ENCODE measurements at regions not wholly inside any gene's neighbourhood (a gene's known extent, or its start where the extent isn't known, plus 50 kb on each side); places are given as distances from the start of the nearest gene placed in this dataset.
A peak's percentile ranks its signal among the peaks of the same experiment; 100 is the strongest.

- Histone ChIP-seq H3K27ac (ENCODE audit: low read depth in 2 of 2, low read length in 2 of 2) (no peak overlapping the region), H3K27me3 (ENCODE audit: control insufficient read depth, insufficient read depth, low read length) (no peaks in the 10 kb centered on the region), H3K9me3 (ENCODE audit: control insufficient read depth in 2 of 3, insufficient read depth in 1 of 3, low read length in 3 of 3) (no peaks in the 10 kb centered on the region), H3K4me3 (ENCODE audit: low read length in 3 of 3) (no peak overlapping the region), H3K36me3 (ENCODE audit: control insufficient read depth in 2 of 3, insufficient read depth in 3 of 3, low read length in 3 of 3) (no peaks in the 10 kb centered on the region), H3K9ac (ENCODE audit: low read length in 3 of 3) (no peak overlapping the region), H3K4me1 (ENCODE audit: control insufficient read depth in 2 of 3, insufficient read depth in 2 of 3, low read depth in 1 of 3, low read length in 3 of 3) (peaks cover 0 to 4% (median 0%) of the 10 kb centered on the region in 3 donors)
- TF ChIP-seq CTCF (IDR thresholded peaks at IDR 0.05; ENCODE audit: borderline replicate concordance, extremely low read depth, insufficient read depth) = no peak
- no peak for FAIRE-seq
- no peak for DNase-seq
- intact Hi-C loops (cut with DNase I) = no loop called here
Measured at GRCh38 chr20:60136645-60137401, 178.6 kb downstream of the CDH26 start.

GRCh38 chr20:60137657-60138245 lies 179.5 kb downstream of the CDH26 start:
- no peaks in the 10 kb centered on the region for H3K9me3 ChIP-seq (ENCODE audit: control insufficient read depth in 2 of 3, insufficient read depth in 1 of 3, low read length in 3 of 3)
- H3K27me3 ChIP-seq (ENCODE audit: control insufficient read depth, insufficient read depth, low read length) = no peaks in the 10 kb centered on the region
- intact Hi-C loops (cut with DNase I) = no loop called here
- peaks cover 0 to 4% (median 0%) of the 10 kb centered on the region in 3 donors for H3K4me1 ChIP-seq (ENCODE audit: control insufficient read depth in 2 of 3, insufficient read depth in 2 of 3, low read depth in 1 of 3, low read length in 3 of 3)
- no peak overlapping the region for H3K27ac ChIP-seq (ENCODE audit: low read depth in 2 of 2, low read length in 2 of 2)
- peak overlapping the region in 2 of 3 donors; percentile 35 to 44 for H3K4me3 ChIP-seq (ENCODE audit: low read length in 3 of 3)
- DNase-seq = no peak
- TF ChIP-seq CTCF (IDR thresholded peaks at IDR 0.05; ENCODE audit: borderline replicate concordance, extremely low read depth, insufficient read depth) = peak; percentile 24
- H3K36me3 ChIP-seq (ENCODE audit: control insufficient read depth in 2 of 3, insufficient read depth in 3 of 3, low read length in 3 of 3) = no peaks in the 10 kb centered on the region
- FAIRE-seq = no peak
- no peak overlapping the region for H3K9ac ChIP-seq (ENCODE audit: low read length in 3 of 3)

GRCh38 chr20:60138256-60139220 lies 180.3 kb downstream of the CDH26 start:
- H3K27ac ChIP-seq (ENCODE audit: low read depth in 2 of 2, low read length in 2 of 2) = peak overlapping the region; percentile 12 to 20
- peak overlapping the region in 2 of 3 donors; percentile 35 to 44 for H3K4me3 ChIP-seq (ENCODE audit: low read length in 3 of 3)
- H3K9me3 ChIP-seq (ENCODE audit: control insufficient read depth in 2 of 3, insufficient read depth in 1 of 3, low read length in 3 of 3) = no peaks in the 10 kb centered on the region
- no peak for TF ChIP-seq CTCF (IDR thresholded peaks at IDR 0.05; ENCODE audit: borderline replicate concordance, extremely low read depth, insufficient read depth)
- H3K9ac ChIP-seq (ENCODE audit: low read length in 3 of 3) = peak overlapping the region in 1 of 3 donors; percentile 12
- FAIRE-seq (no peak), DNase-seq (peak in 4 of 5 donors; percentile 25 to 84 (median 46))
- H3K27me3 ChIP-seq (ENCODE audit: control insufficient read depth, insufficient read depth, low read length) = no peaks in the 10 kb centered on the region
- H3K36me3 ChIP-seq (ENCODE audit: control insufficient read depth in 2 of 3, insufficient read depth in 3 of 3, low read length in 3 of 3) = no peaks in the 10 kb centered on the region
- H3K4me1 ChIP-seq (ENCODE audit: control insufficient read depth in 2 of 3, insufficient read depth in 2 of 3, low read depth in 1 of 3, low read length in 3 of 3) = peaks cover 0 to 4% (median 0%) of the 10 kb centered on the region in 3 donors
- intact Hi-C loops (cut with DNase I) = no loop called here

Measured in kidney (tissue), 13 donors.